Mesothelial cell of epicardium (in vitro differentiated cells): ENCODE measurements at regions not wholly inside any gene's neighbourhood (a gene's known extent, or its start where the extent isn't known, plus 50 kb on each side); places are given as distances from the start of the nearest gene placed in this dataset.
A peak's percentile ranks its signal among the peaks of the same experiment; 100 is the strongest.

ENCODE experiments used
- DNase-seq, 2 experiments: peaks; one replicate each; pipeline ENCODE4 v3.0.0; 2021; ENCODE audit warnings: low spot score in 2 of 2; ENCODE audit not compliant: unreplicated experiment in 2 of 2
- H3K27ac Mint-ChIP-seq: 2 replicates; pipeline ENCODE4 v1.8.0; 2021; ENCODE audit warnings: mixed read lengths
- H3K27me3 Mint-ChIP-seq: 2 replicates; pipeline ENCODE4 v1.8.0; 2021; ENCODE audit warnings: low read depth, mixed read lengths
- H3K36me3 Mint-ChIP-seq: 2 replicates; pipeline ENCODE4 v1.8.0; 2021; ENCODE audit warnings: mixed read lengths
- H3K4me1 Mint-ChIP-seq: 2 replicates; pipeline ENCODE4 v1.8.0; 2021; ENCODE audit warnings: mixed read lengths
- H3K4me3 Mint-ChIP-seq: 2 replicates; pipeline ENCODE4 v1.8.0; 2021; ENCODE audit warnings: mild to moderate bottlenecking, moderate library complexity, mixed read lengths
- H3K9me3 Mint-ChIP-seq: 2 replicates; pipeline ENCODE4 v1.8.0; 2021; ENCODE audit warnings: mixed read lengths
- TF ChIP-seq, protein P1 (sequence below): fragments of 200-600 bp; sonication (generic); IDR thresholded peaks from one replicate; pipeline ENCODE4 v1.5.0; 2021; ENCODE audit warnings: antibody characterized with exemption; ENCODE audit not compliant: unreplicated experiment

DNA sequence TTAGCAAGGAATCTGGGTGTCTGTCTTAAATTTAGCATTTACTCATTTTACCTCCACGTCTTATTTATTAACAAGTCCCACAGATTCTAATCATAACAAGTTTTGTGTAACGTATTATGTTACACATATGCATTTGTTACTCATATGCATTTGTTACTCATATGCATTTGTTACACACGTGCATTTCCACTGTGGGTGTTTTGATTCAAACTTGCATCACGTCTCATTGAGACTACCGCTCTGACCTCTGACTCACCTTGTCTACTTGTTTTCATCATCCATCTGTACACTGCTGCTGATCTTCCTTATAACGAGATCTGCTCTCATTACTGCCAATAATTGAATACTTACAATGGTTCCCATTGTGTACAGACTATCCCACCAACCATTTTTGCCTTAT lies 1141.4 kb downstream of the TBL1XR1 start:
- DNase-seq: no peak
- TF ChIP-seq, protein P1, sequence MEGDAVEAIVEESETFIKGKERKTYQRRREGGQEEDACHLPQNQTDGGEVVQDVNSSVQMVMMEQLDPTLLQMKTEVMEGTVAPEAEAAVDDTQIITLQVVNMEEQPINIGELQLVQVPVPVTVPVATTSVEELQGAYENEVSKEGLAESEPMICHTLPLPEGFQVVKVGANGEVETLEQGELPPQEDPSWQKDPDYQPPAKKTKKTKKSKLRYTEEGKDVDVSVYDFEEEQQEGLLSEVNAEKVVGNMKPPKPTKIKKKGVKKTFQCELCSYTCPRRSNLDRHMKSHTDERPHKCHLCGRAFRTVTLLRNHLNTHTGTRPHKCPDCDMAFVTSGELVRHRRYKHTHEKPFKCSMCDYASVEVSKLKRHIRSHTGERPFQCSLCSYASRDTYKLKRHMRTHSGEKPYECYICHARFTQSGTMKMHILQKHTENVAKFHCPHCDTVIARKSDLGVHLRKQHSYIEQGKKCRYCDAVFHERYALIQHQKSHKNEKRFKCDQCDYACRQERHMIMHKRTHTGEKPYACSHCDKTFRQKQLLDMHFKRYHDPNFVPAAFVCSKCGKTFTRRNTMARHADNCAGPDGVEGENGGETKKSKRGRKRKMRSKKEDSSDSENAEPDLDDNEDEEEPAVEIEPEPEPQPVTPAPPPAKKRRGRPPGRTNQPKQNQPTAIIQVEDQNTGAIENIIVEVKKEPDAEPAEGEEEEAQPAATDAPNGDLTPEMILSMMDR: no peak
- Mint-ChIP-seq H3K36me3 (no peaks in the 10 kb centered on the region), H3K9me3 (no peaks in the 10 kb centered on the region), H3K4me1 (no peaks in the 10 kb centered on the region), H3K4me3 (no peak overlapping the region), H3K27me3 (no peaks in the 10 kb centered on the region), H3K27ac (no peak overlapping the region)

DNA sequence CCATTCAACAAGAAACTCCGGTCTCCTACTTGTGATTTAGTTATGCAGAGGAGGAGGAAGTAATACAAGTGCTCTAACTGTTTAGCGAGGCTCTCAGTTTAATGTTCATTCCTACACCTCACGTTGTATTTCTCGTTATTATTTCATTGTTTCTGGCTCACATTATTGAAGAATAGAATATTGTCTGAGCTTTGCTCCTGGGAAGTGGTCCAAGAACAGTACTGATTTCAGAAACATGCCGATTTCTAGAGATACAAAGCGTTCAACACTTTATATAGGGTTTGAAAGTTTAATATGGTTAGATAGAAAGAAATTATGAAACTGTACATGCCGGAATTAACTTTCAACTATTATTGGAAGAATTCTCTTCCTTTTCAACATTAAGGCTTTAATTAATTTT lies 1145.5 kb downstream of the TBL1XR1 start:
- Mint-ChIP-seq H3K27ac (no peak overlapping the region), H3K9me3 (no peaks in the 10 kb centered on the region)

DNA sequence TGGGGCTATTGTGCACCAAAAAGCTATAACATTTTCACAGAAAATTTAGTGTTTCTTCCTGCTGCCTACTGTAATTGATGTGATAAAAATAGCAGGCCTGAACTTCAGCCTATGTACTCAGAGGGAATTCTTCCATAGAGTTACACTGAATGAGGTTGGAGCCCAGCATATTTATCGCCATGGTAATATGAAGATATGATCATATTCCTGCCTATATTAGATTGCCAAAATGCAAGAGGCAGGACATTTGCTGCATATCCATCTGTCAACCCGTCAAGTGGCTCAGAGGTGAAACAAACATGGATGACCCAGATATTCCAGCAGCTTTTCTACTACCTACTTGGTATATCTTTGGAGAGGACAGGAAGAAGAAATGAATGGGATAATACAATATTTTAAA lies 1150.6 kb downstream of the TBL1XR1 start:
- Mint-ChIP-seq H3K9me3 (no peaks in the 10 kb centered on the region), H3K4me1 (peaks cover 34% of the 10 kb centered on the region), H3K36me3 (no peaks in the 10 kb centered on the region), H3K27me3 (no peaks in the 10 kb centered on the region), H3K4me3 (no peak overlapping the region), H3K27ac (no peak overlapping the region)
- no peak for DNase-seq
- TF ChIP-seq, protein P1: no peak

More for the DNA sequence above, 1145.5 kb downstream of the TBL1XR1 start:
- H3K4me3 Mint-ChIP-seq: no peak overlapping the region
- DNase-seq: no peak
- no peaks in the 10 kb centered on the region for H3K27me3 Mint-ChIP-seq
- H3K36me3 Mint-ChIP-seq: no peaks in the 10 kb centered on the region
- TF ChIP-seq, protein P1: no peak
- peaks cover 16% of the 10 kb centered on the region for H3K4me1 Mint-ChIP-seq

DNA sequence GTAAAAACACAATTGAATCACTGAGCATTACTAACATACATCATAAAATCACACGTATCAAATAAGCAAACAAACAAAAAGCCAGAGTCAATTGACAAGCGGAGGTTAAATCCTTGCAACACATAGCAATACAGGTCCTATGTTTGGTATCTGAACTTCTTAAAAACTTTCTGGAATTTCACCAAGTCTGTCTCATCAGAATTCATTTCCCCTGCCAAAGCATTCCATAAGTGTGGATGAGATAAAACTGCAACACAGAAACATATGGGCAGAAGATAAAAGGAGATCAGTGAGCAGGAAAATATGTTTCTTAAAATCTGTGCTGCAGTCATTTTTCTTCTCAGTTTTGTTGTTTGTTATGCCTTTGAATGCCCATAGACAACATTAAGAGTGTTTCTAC lies 1155.5 kb downstream of the TBL1XR1 start:
- TF ChIP-seq, protein P1: no peak
- Mint-ChIP-seq H3K4me1 (peaks cover 26% of the 10 kb centered on the region), H3K27ac (peak overlapping the region; percentile 74), H3K36me3 (no peaks in the 10 kb centered on the region), H3K9me3 (peaks cover under 1% of the 10 kb centered on the region), H3K27me3 (no peaks in the 10 kb centered on the region), H3K4me3 (no peak overlapping the region)
- no peak for DNase-seq

DNA sequence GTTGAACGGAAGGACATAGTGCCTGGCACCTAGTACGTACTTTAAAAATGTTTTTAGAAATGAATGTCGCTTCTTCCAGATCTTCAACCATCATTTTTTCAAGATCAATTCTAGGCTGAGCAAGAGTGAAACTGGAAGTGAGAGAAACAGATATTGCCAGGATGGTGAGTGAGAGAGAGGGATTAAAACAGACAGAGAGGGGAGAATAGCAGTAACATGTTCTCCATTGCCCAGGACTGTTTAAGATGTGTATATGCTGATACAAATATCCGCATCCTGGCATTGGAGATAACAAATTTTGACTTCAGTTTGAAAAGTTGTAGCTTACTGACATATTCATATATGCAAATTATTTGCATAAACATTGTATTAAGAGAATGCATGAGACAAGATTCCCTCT lies 1156.1 kb downstream of the TBL1XR1 start:
- H3K36me3 Mint-ChIP-seq: peaks cover 1% of the 10 kb centered on the region
- no peak for DNase-seq
- no peak overlapping the region for H3K4me3 Mint-ChIP-seq
- peaks cover 6% of the 10 kb centered on the region for H3K9me3 Mint-ChIP-seq
- peak overlapping the region; percentile 45 for H3K27ac Mint-ChIP-seq
- no peaks in the 10 kb centered on the region for H3K27me3 Mint-ChIP-seq
- TF ChIP-seq, protein P1: no peak
- H3K4me1 Mint-ChIP-seq: peaks cover 23% of the 10 kb centered on the region

DNA sequence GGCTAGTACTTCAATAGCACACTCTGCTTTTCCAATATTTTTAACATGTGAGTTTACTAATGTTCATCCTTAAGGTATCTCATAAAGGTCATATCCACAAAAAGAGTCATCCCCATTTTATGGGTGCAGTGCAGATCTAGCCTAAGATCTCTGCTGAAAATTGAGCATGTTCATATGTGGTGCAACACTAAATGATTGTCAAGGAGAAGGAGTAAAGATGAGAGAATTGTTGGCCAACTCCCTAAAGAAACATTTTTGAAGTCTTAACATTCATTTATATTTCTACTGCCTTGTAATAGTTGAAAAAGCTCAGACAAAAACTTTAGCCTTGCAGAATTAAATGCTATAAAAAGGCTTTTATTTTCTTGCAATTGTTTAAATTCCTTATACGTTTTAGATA lies 1159.6 kb downstream of the TBL1XR1 start:
- TF ChIP-seq, protein P1: no peak
- H3K27ac Mint-ChIP-seq: no peak overlapping the region
- peaks cover 17% of the 10 kb centered on the region for H3K4me1 Mint-ChIP-seq
- peaks cover 21% of the 10 kb centered on the region for H3K9me3 Mint-ChIP-seq
- peaks cover 4% of the 10 kb centered on the region for H3K36me3 Mint-ChIP-seq
- H3K27me3 Mint-ChIP-seq: no peaks in the 10 kb centered on the region
- no peak for DNase-seq
- H3K4me3 Mint-ChIP-seq: no peak overlapping the region
